Neural cell (in vitro differentiated cells): ENCODE measurements at regions not wholly inside any gene's neighbourhood (a gene's known extent, or its start where the extent isn't known, plus 50 kb on each side); places are given as distances from the start of the nearest gene placed in this dataset.
"Not testable (repeated sequence)": the region's sequence is repeated elsewhere in the genome, so short reads cannot be mapped to it uniquely, and the experiment has no call there.

Source experiments
- H2AFZ ChIP-seq: fragments of 200-600, 300-800 bp; sonication (generic), shearing (Covaris generic); 2 replicates; pipeline ENCODE4 v1.6.0; 2014; ENCODE audit warnings: low read depth, mild to moderate bottlenecking, antibody characterized with exemption, low read length, moderate library complexity
- H3F3A ChIP-seq: fragments of 200-600 bp; shearing (Covaris generic); 2 replicates; pipeline ENCODE4 v1.6.1; 2016; ENCODE audit warnings: mild to moderate bottlenecking, moderate library complexity, mixed read lengths, antibody characterized with exemption, low read length; ENCODE audit not compliant: insufficient read depth, poor library complexity, severe bottlenecking
- H3K27ac ChIP-seq: fragments of 200-600, 300-800 bp; sonication (generic), shearing (Covaris generic); 2 replicates; pipeline ENCODE4 v1.5.1; 2014; ENCODE audit warnings: mild to moderate bottlenecking, low read length, moderate library complexity
- H3K27me3 ChIP-seq: fragments of 300-800, 200-600 bp; sonication (generic), shearing (Covaris generic); 2 replicates; pipeline ENCODE4 v1.6.0; 2014; ENCODE audit warnings: mild to moderate bottlenecking, low read depth, low read length, moderate library complexity; ENCODE audit not compliant: insufficient read depth
- H3K36me3 ChIP-seq: fragments of 300-800, 200-600 bp; sonication (generic), shearing (Covaris generic); 2 replicates; pipeline ENCODE4 v1.5.1; 2014; ENCODE audit warnings: mild to moderate bottlenecking, antibody characterized with exemption, low read length, moderate library complexity; ENCODE audit not compliant: insufficient read depth
- H3K4me2 ChIP-seq: fragments of 300-800, 200-600 bp; sonication (generic), shearing (Covaris generic); 2 replicates; pipeline ENCODE4 v1.6.0; 2014; ENCODE audit warnings: mild to moderate bottlenecking, low read length
- H3K4me3 ChIP-seq: fragments of 300-800, 200-600 bp; sonication (generic), shearing (Covaris generic); 2 replicates; pipeline ENCODE4 v1.5.1; 2014; ENCODE audit warnings: mild to moderate bottlenecking, low read length, moderate library complexity
- H3K79me2 ChIP-seq: fragments of 200-600 bp; shearing (Covaris generic); replicated peaks from 2 replicates; pipeline ENCODE4 v1.6.0; 2014; ENCODE audit warnings: mild to moderate bottlenecking, low read length, moderate library complexity; ENCODE audit not compliant: insufficient read depth
- H3K9ac ChIP-seq: fragments of 300-800, 200-600 bp; sonication (generic), shearing (Covaris generic); 2 replicates; pipeline ENCODE4 v1.6.1; 2016; ENCODE audit warnings: mild to moderate bottlenecking, low read length, mixed read lengths
- H3K9me2 ChIP-seq: fragments of 200-600 bp; shearing (Covaris generic); 2 replicates; pipeline ENCODE4 v1.6.1; 2016; ENCODE audit warnings: mild to moderate bottlenecking, low read length, mixed read lengths; ENCODE audit not compliant: insufficient read depth
- H3K9me3 ChIP-seq: fragments of 200-600, 300-800 bp; sonication (generic), shearing (Covaris generic); 2 replicates; pipeline ENCODE4 v1.6.1; 2016; ENCODE audit warnings: mild to moderate bottlenecking, mixed run types, low read length, moderate library complexity, mixed read lengths
- H4K20me1 ChIP-seq: fragments of 200-600 bp; shearing (Covaris generic); 2 replicates; pipeline ENCODE4 v1.6.1; 2016; ENCODE audit warnings: mild to moderate bottlenecking, mixed run types; ENCODE audit not compliant: insufficient read depth
- CTCF ChIP-seq: fragments of 450-650 bp; IDR thresholded peaks from 2 replicates; pipeline ENCODE4 v1.5.1; 2014; ENCODE audit warnings: antibody characterized with exemption, mild to moderate bottlenecking, moderate library complexity; ENCODE audit not compliant: poor library complexity, severe bottlenecking
- EZH2 ChIP-seq: fragments of 200-600, 300-800 bp; shearing (Covaris generic), sonication (generic); IDR thresholded peaks from 2 replicates; pipeline ENCODE4 v1.6.1; 2014; ENCODE audit warnings: antibody characterized with exemption, low read length, borderline replicate concordance, mild to moderate bottlenecking; ENCODE audit not compliant: insufficient read depth, poor library complexity, severe bottlenecking
- MXI1 ChIP-seq: fragments of 450-650 bp; conservative IDR thresholded peaks from 2 replicates; pipeline ENCODE4 v1.6.1; 2014; ENCODE audit warnings: antibody characterized with exemption, mild to moderate bottlenecking; ENCODE audit not compliant: poor library complexity, severe bottlenecking
- POLR2AphosphoS5 ChIP-seq: IDR thresholded peaks from 2 replicates; pipeline ENCODE4 v1.6.1; 2012
- RAD21 ChIP-seq: fragments of 450-650 bp; conservative IDR thresholded peaks from 2 replicates; pipeline ENCODE4 v1.6.1; 2014; ENCODE audit warnings: antibody characterized with exemption, mild to moderate bottlenecking, moderate library complexity
- REST ChIP-seq: IDR thresholded peaks from 2 replicates; pipeline ENCODE4 v1.6.1; 2012; ENCODE audit warnings: borderline replicate concordance
- SMC3 ChIP-seq: fragments of 450-650 bp; conservative IDR thresholded peaks from 2 replicates; pipeline ENCODE4 v1.6.1; 2014; ENCODE audit warnings: antibody characterized with exemption, mild to moderate bottlenecking, moderate library complexity; ENCODE audit not compliant: poor library complexity
- TAF1 ChIP-seq: IDR thresholded peaks from 2 replicates; pipeline ENCODE4 v1.6.1; 2012; ENCODE audit warnings: low read depth

GRCh38 chr1:168490306-168490705, 53.5 kb downstream of the XCL2 start:
- Histone ChIP-seq H4K20me1 (no peaks in the 10 kb centered on the region), H3K79me2 (no peaks in the 10 kb centered on the region), H3K9me2 (no peaks in the 10 kb centered on the region), H3K4me2 (no peak overlapping the region), H3K27ac (no peak overlapping the region), H3K9me3 (no peaks in the 10 kb centered on the region), H2AFZ (no peak overlapping the region), H3K27me3 (no peaks in the 10 kb centered on the region), H3K4me3 (no peak overlapping the region), H3K36me3 (no peaks in the 10 kb centered on the region), H3F3A (no peaks in the 10 kb centered on the region), H3K9ac (no peak overlapping the region)
- no peak for TF ChIP-seq POLR2AphosphoS5

GRCh38 chr1:168488138-168488537, 55.7 kb downstream of the XCL2 start:
- Histone ChIP-seq H2AFZ (no peak overlapping the region), H4K20me1 (no peaks in the 10 kb centered on the region), H3K27me3 (no peaks in the 10 kb centered on the region), H3K9ac (no peak overlapping the region), H3K9me3 (no peaks in the 10 kb centered on the region), H3K4me2 (no peak overlapping the region), H3K9me2 (no peaks in the 10 kb centered on the region), H3F3A (no peaks in the 10 kb centered on the region), H3K79me2 (no peaks in the 10 kb centered on the region), H3K36me3 (no peaks in the 10 kb centered on the region), H3K4me3 (no peak overlapping the region), H3K27ac (no peak overlapping the region)
- TF ChIP-seq SMC3: no peak
- TF ChIP-seq MXI1: no peak
- TF ChIP-seq POLR2AphosphoS5: no peak
- TF ChIP-seq EZH2: no peak
- TF ChIP-seq RAD21: no peak
- no peak for TF ChIP-seq TAF1
- TF ChIP-seq REST: no peak

- H4K20me1 ChIP-seq, H3K9me2 ChIP-seq, H3K9ac ChIP-seq, H3K27me3 ChIP-seq, H3K4me2 ChIP-seq, H2AFZ ChIP-seq, H3K4me3 ChIP-seq, H3K79me2 ChIP-seq, H3K9me3 ChIP-seq, H3K36me3 ChIP-seq, H3K27ac ChIP-seq, H3F3A ChIP-seq: not testable (repeated sequence)
Observed at GRCh38 chr1:168486820-168487219, 57.0 kb downstream of the XCL2 start.

GRCh38 chr1:168485048-168485447, 58.7 kb downstream of the XCL2 start:
- H3K9ac ChIP-seq: no peak overlapping the region
- no peak overlapping the region for H3K4me3 ChIP-seq
- H3K27ac ChIP-seq: no peak overlapping the region
- H3K79me2 ChIP-seq: no peaks in the 10 kb centered on the region
- H2AFZ ChIP-seq: no peak overlapping the region
- H3K9me2 ChIP-seq: no peaks in the 10 kb centered on the region
- H3K4me2 ChIP-seq: no peak overlapping the region
- no peaks in the 10 kb centered on the region for H4K20me1 ChIP-seq
- H3F3A ChIP-seq: no peaks in the 10 kb centered on the region
- no peaks in the 10 kb centered on the region for H3K27me3 ChIP-seq
- TF ChIP-seq POLR2AphosphoS5 (no peak), MXI1 (no peak), CTCF (no peak), REST (no peak), TAF1 (no peak)
- no peaks in the 10 kb centered on the region for H3K36me3 ChIP-seq
- no peaks in the 10 kb centered on the region for H3K9me3 ChIP-seq
